ENCODE measurements at regions not wholly inside any gene's neighbourhood (a gene's known extent, or its start where the extent isn't known, plus 50 kb on each side); places are given as distances from the start of the nearest gene placed in this dataset.

GRCh38 chr12:124428136-124428791, 133.4 kb downstream of the RFLNA start:
- Histone ChIP-seq H3K4me3 (ENCODE audit: low read depth in 1 of 2, low read length in 2 of 2) (no peak overlapping the region), H3K9me3 (ENCODE audit: low read length) (no peaks in the 10 kb centered on the region), H3K9ac (ENCODE audit: low read length) (peak overlapping the region; percentile 24), H3K27me3 (ENCODE audit: control insufficient read depth in 1 of 2, insufficient read depth in 2 of 2, low read length in 2 of 2) (no peaks in the 10 kb centered on the region), H3K36me3 (ENCODE audit: insufficient read depth, low read length) (peaks cover 47% of the 10 kb centered on the region), H3K4me1 (ENCODE audit: insufficient read depth, low read length) (peaks cover 52% of the 10 kb centered on the region), H3K27ac (ENCODE audit: low read depth, low read length) (peak overlapping the region; percentile 79)

GRCh38 chr12:124426594-124427555, 132.0 kb downstream of the RFLNA start:
- peaks cover 60% of the 10 kb centered on the region for H3K4me1 ChIP-seq (ENCODE audit: insufficient read depth, low read length)
- no peak overlapping the region for H3K9ac ChIP-seq (ENCODE audit: low read length)
- peak overlapping the region; percentile 79 for H3K27ac ChIP-seq (ENCODE audit: low read depth, low read length)
- H3K36me3 ChIP-seq (ENCODE audit: insufficient read depth, low read length): peaks cover 47% of the 10 kb centered on the region
- H3K9me3 ChIP-seq (ENCODE audit: low read length): no peaks in the 10 kb centered on the region
- H3K27me3 ChIP-seq (ENCODE audit: control insufficient read depth in 1 of 2, insufficient read depth in 2 of 2, low read length in 2 of 2): no peaks in the 10 kb centered on the region
- H3K4me3 ChIP-seq (ENCODE audit: low read depth in 1 of 2, low read length in 2 of 2): no peak overlapping the region

- Histone ChIP-seq H3K9me3 (ENCODE audit: low read length) (no peaks in the 10 kb centered on the region), H3K27ac (ENCODE audit: low read depth, low read length) (peak overlapping the region; percentile 79), H3K27me3 (ENCODE audit: control insufficient read depth in 1 of 2, insufficient read depth in 2 of 2, low read length in 2 of 2) (no peaks in the 10 kb centered on the region), H3K4me3 (ENCODE audit: low read depth in 1 of 2, low read length in 2 of 2) (no peak overlapping the region), H3K36me3 (ENCODE audit: insufficient read depth, low read length) (peaks cover 42% of the 10 kb centered on the region), H3K9ac (ENCODE audit: low read length) (no peak overlapping the region), H3K4me1 (ENCODE audit: insufficient read depth, low read length) (peaks cover 70% of the 10 kb centered on the region)
Observed at GRCh38 chr12:124425667-124426066, 130.8 kb downstream of the RFLNA start.

- peaks cover 42% of the 10 kb centered on the region for H3K36me3 ChIP-seq (ENCODE audit: insufficient read depth, low read length)
Observed at GRCh38 chr12:124424516-124424905, 129.6 kb downstream of the RFLNA start.

GRCh38 chr12:124423761-124424515, 129.0 kb downstream of the RFLNA start:
- Histone ChIP-seq H3K4me1 (ENCODE audit: insufficient read depth, low read length) (peaks cover 72% of the 10 kb centered on the region), H3K27me3 (ENCODE audit: control insufficient read depth in 1 of 2, insufficient read depth in 2 of 2, low read length in 2 of 2) (no peaks in the 10 kb centered on the region), H3K27ac (ENCODE audit: low read depth, low read length) (peak overlapping the region; percentile 87), H3K9me3 (ENCODE audit: low read length) (no peaks in the 10 kb centered on the region), H3K4me3 (ENCODE audit: low read depth in 1 of 2, low read length in 2 of 2) (peak overlapping the region in 1 of 2 donors; percentile 39), H3K9ac (ENCODE audit: low read length) (peak overlapping the region; percentile 32), H3K36me3 (ENCODE audit: insufficient read depth, low read length) (peaks cover 44% of the 10 kb centered on the region)

More at GRCh38 chr12:124424516-124424905, 129.6 kb downstream of the RFLNA start:
- Histone ChIP-seq H3K27me3 (ENCODE audit: control insufficient read depth in 1 of 2, insufficient read depth in 2 of 2, low read length in 2 of 2) (no peaks in the 10 kb centered on the region), H3K4me3 (ENCODE audit: low read depth in 1 of 2, low read length in 2 of 2) (no peak overlapping the region), H3K9me3 (ENCODE audit: low read length) (no peaks in the 10 kb centered on the region), H3K9ac (ENCODE audit: low read length) (no peak overlapping the region), H3K4me1 (ENCODE audit: insufficient read depth, low read length) (peaks cover 72% of the 10 kb centered on the region), H3K27ac (ENCODE audit: low read depth, low read length) (peak overlapping the region; percentile 87)

- Histone ChIP-seq H3K9ac (ENCODE audit: low read length) (peak overlapping the region; percentile 32), H3K27ac (ENCODE audit: low read depth, low read length) (peak overlapping the region; percentile 87), H3K4me1 (ENCODE audit: insufficient read depth, low read length) (peaks cover 61% of the 10 kb centered on the region), H3K4me3 (ENCODE audit: low read depth in 1 of 2, low read length in 2 of 2) (peak overlapping the region in 1 of 2 donors; percentile 39), H3K27me3 (ENCODE audit: control insufficient read depth in 1 of 2, insufficient read depth in 2 of 2, low read length in 2 of 2) (no peaks in the 10 kb centered on the region), H3K36me3 (ENCODE audit: insufficient read depth, low read length) (peaks cover 55% of the 10 kb centered on the region), H3K9me3 (ENCODE audit: low read length) (no peaks in the 10 kb centered on the region)
Observed at GRCh38 chr12:124422570-124423523, 128.0 kb downstream of the RFLNA start.

GRCh38 chr12:124422142-124422569, 127.3 kb downstream of the RFLNA start:
- no peak overlapping the region for H3K4me3 ChIP-seq (ENCODE audit: low read depth in 1 of 2, low read length in 2 of 2)
- no peak overlapping the region for H3K9ac ChIP-seq (ENCODE audit: low read length)
- H3K9me3 ChIP-seq (ENCODE audit: low read length): no peaks in the 10 kb centered on the region
- H3K36me3 ChIP-seq (ENCODE audit: insufficient read depth, low read length): peaks cover 61% of the 10 kb centered on the region
- peaks cover 54% of the 10 kb centered on the region for H3K4me1 ChIP-seq (ENCODE audit: insufficient read depth, low read length)
- peak overlapping the region; percentile 87 for H3K27ac ChIP-seq (ENCODE audit: low read depth, low read length)
- H3K27me3 ChIP-seq (ENCODE audit: control insufficient read depth in 1 of 2, insufficient read depth in 2 of 2, low read length in 2 of 2): no peaks in the 10 kb centered on the region

GRCh38 chr12:124420996-124421674, 126.2 kb downstream of the RFLNA start:
- H3K36me3 ChIP-seq (ENCODE audit: insufficient read depth, low read length): peaks cover 57% of the 10 kb centered on the region
- H3K9ac ChIP-seq (ENCODE audit: low read length): no peak overlapping the region
- peak overlapping the region; percentile 87 for H3K27ac ChIP-seq (ENCODE audit: low read depth, low read length)
- no peak overlapping the region for H3K4me3 ChIP-seq (ENCODE audit: low read depth in 1 of 2, low read length in 2 of 2)
- H3K4me1 ChIP-seq (ENCODE audit: insufficient read depth, low read length): peaks cover 48% of the 10 kb centered on the region
- no peaks in the 10 kb centered on the region for H3K9me3 ChIP-seq (ENCODE audit: low read length)
- no peaks in the 10 kb centered on the region for H3K27me3 ChIP-seq (ENCODE audit: control insufficient read depth in 1 of 2, insufficient read depth in 2 of 2, low read length in 2 of 2)

- Histone ChIP-seq H3K9me3 (ENCODE audit: low read length) (no peaks in the 10 kb centered on the region), H3K36me3 (ENCODE audit: insufficient read depth, low read length) (peaks cover 48% of the 10 kb centered on the region), H3K27me3 (ENCODE audit: control insufficient read depth in 1 of 2, insufficient read depth in 2 of 2, low read length in 2 of 2) (no peaks in the 10 kb centered on the region), H3K9ac (ENCODE audit: low read length) (no peak overlapping the region), H3K4me3 (ENCODE audit: low read depth in 1 of 2, low read length in 2 of 2) (no peak overlapping the region), H3K27ac (ENCODE audit: low read depth, low read length) (peak overlapping the region; percentile 87), H3K4me1 (ENCODE audit: insufficient read depth, low read length) (peaks cover 48% of the 10 kb centered on the region)
Observed at GRCh38 chr12:124420041-124420995, 125.4 kb downstream of the RFLNA start.

All from muscle layer of colon (tissue), 2 donors.